IMR-90 (cell line): ENCODE measurements at regions not wholly inside any gene's neighbourhood (a gene's known extent, or its start where the extent isn't known, plus 50 kb on each side); places are given as distances from the start of the nearest gene placed in this dataset.

Experiments
- ATAC-seq: fragments of 200-7000 bp; cut with Tn5 transposase; 2 replicates; pipeline ENCODE4 v1.9.1; 2020; ENCODE audit warnings: low read depth, mild to moderate bottlenecking, moderate library complexity
- BruUV-seq: library from RNA; stranded (reverse); fragments of 400-500 nt; replicated peaks from 2 replicates; lab custom pipeline; 2021; lab: Mats Ljungman, UMichigan
- CTCF ChIA-PET: fragments of 300-600 bp; formaldehyde crosslinking; extraction: SDS; loops from one replicate; lab custom pipeline; 2021; ENCODE audit warnings: antibody characterized with exemption; lab: Yijun Ruan, JAX
- POLR2A ChIA-PET: fragments of 300-600 bp; sonication (Branson Sonifier 250); formaldehyde crosslinking; loops from one replicate; lab custom pipeline; 2022; ENCODE audit warnings: antibody characterized with exemption; ENCODE audit not compliant: unreplicated experiment; lab: Charles Lee
- DNase-seq: peaks from one replicate; pipeline ENCODE4 v3.0.0; 2013
- H2AFZ ChIP-seq: replicated peaks from 2 replicates; pipeline ENCODE3; 2013; ENCODE audit warnings: low read length, mild to moderate bottlenecking; ENCODE audit not compliant: poor library complexity
- H2AK5ac ChIP-seq: 2 replicates; pipeline ENCODE4 v1.6.1; 2013; ENCODE audit warnings: low read depth, low read length, inconsistent platforms
- H2AK9ac ChIP-seq: replicated peaks from 2 replicates; pipeline ENCODE3; 2013; ENCODE audit warnings: mild to moderate bottlenecking, low read depth, low read length, moderate library complexity; ENCODE audit not compliant: poor library complexity
- H2BK120ac ChIP-seq: 2 replicates; pipeline ENCODE4 v1.6.1; 2013; ENCODE audit warnings: low read depth, low read length, inconsistent platforms
- H2BK15ac ChIP-seq: 3 replicates; pipeline ENCODE4 v1.6.1; 2013; ENCODE audit warnings: low read depth, low read length, inconsistent platforms
- H2BK20ac ChIP-seq: 2 replicates; pipeline ENCODE4 v1.6.1; 2013; ENCODE audit warnings: low read depth, mild to moderate bottlenecking, inconsistent platforms, low read length, moderate library complexity
- H2BK5ac ChIP-seq: 2 replicates; pipeline ENCODE4 v1.6.1; 2013; ENCODE audit warnings: mild to moderate bottlenecking, low read depth, low read length, inconsistent platforms; ENCODE audit not compliant: poor library complexity, severe bottlenecking
- H3K14ac ChIP-seq: replicated peaks from 2 replicates; pipeline ENCODE4 v1.6.1; 2013; ENCODE audit warnings: low read depth, low read length, inconsistent platforms
- H3K18ac ChIP-seq: 2 replicates; pipeline ENCODE4 v1.6.1; 2013; ENCODE audit warnings: low read depth, low read length, control low read depth
- H3K23ac ChIP-seq: 2 replicates; pipeline ENCODE4 v1.6.1; 2013; ENCODE audit warnings: low read depth, low read length, inconsistent platforms
- H3K27ac ChIP-seq: 2 replicates; pipeline ENCODE4 v1.5.1; 2013; ENCODE audit warnings: mild to moderate bottlenecking, control low read depth, low read length; ENCODE audit not compliant: insufficient read depth
- H3K27me3 ChIP-seq: 2 replicates; pipeline ENCODE4 v1.6.1; 2013; ENCODE audit warnings: low read length; ENCODE audit not compliant: control insufficient read depth, insufficient read depth
- H3K36me3 ChIP-seq: 2 replicates; pipeline ENCODE4 v1.6.1; 2013; ENCODE audit warnings: low read length, mixed read lengths; ENCODE audit not compliant: control insufficient read depth, insufficient read depth
- H3K4ac ChIP-seq: 2 replicates; pipeline ENCODE4 v1.6.1; 2013; ENCODE audit warnings: low read depth, low read length, inconsistent platforms
- H3K4me1 ChIP-seq: 2 replicates; pipeline ENCODE4 v1.6.1; 2013; ENCODE audit warnings: low read length, mixed read lengths; ENCODE audit not compliant: control insufficient read depth, insufficient read depth
- H3K4me2 ChIP-seq: 2 replicates; pipeline ENCODE4 v1.6.1; 2013; ENCODE audit warnings: low read depth, mild to moderate bottlenecking, control low read depth, low read length, moderate library complexity
- H3K4me3 ChIP-seq: 2 replicates; pipeline ENCODE4 v1.5.1; 2013; ENCODE audit warnings: low read depth, mild to moderate bottlenecking, control low read depth, low read length, moderate library complexity; ENCODE audit not compliant: insufficient read depth
- H3K56ac ChIP-seq: 2 replicates; pipeline ENCODE4 v1.6.1; 2013; ENCODE audit warnings: low read length, inconsistent platforms; ENCODE audit not compliant: insufficient read depth; ENCODE audit errors: extremely low read depth
- H3K79me1 ChIP-seq, 2 experiments: 2 replicates each; pipeline ENCODE4 v1.6.1; 2013; ENCODE audit warnings: low read length in 2 of 2, inconsistent platforms in 1 of 2, low read depth in 1 of 2
- H3K9ac ChIP-seq: 2 replicates; pipeline ENCODE4 v1.6.1; 2013; ENCODE audit warnings: low read depth, low read length, control low read depth
- H3K9me1 ChIP-seq: 2 replicates; pipeline ENCODE4 v1.6.1; 2013; ENCODE audit warnings: low read length, inconsistent platforms; ENCODE audit not compliant: insufficient read depth
- H3K9me3 ChIP-seq: 2 replicates; pipeline ENCODE4 v1.6.1; 2013; ENCODE audit warnings: low read length; ENCODE audit not compliant: control insufficient read depth, insufficient read depth
- H4K20me1 ChIP-seq: 2 replicates; pipeline ENCODE4 v1.6.1; 2013; ENCODE audit warnings: low read length, inconsistent platforms; ENCODE audit not compliant: insufficient read depth
- H4K5ac ChIP-seq: 2 replicates; pipeline ENCODE4 v1.6.1; 2013; ENCODE audit warnings: mild to moderate bottlenecking, low read depth, low read length, control low read depth
- H4K8ac ChIP-seq, 2 experiments: 2 replicates each; pipeline ENCODE4 v1.6.1; 2013; ENCODE audit warnings: low read depth in 2 of 2, low read length in 2 of 2, control low read depth in 1 of 2, inconsistent platforms in 1 of 2
- H4K91ac ChIP-seq: 2 replicates; pipeline ENCODE4 v1.6.1; 2013; ENCODE audit warnings: low read depth, low read length, inconsistent platforms; ENCODE audit not compliant: insufficient read depth
- BHLHE40 ChIP-seq: fragments of 150-350 bp; IDR thresholded peaks from 2 replicates; pipeline ENCODE4 v1.6.1; 2016; ENCODE audit warnings: mild to moderate bottlenecking, low read depth, low read length
- CEBPB ChIP-seq: IDR thresholded peaks from 2 replicates; pipeline ENCODE4 v1.6.1; 2012; ENCODE audit warnings: low read depth, low read length, improper control_type of control experiment
- CHD1 ChIP-seq: IDR thresholded peaks from 2 replicates; pipeline ENCODE4 v1.6.1; 2012; ENCODE audit warnings: low read depth, low read length, improper control_type of control experiment
- CTCF ChIP-seq: conservative IDR thresholded peaks from 2 replicates; pipeline ENCODE4 v1.5.1; 2012; ENCODE audit warnings: mild to moderate bottlenecking, low read depth, low read length, improper control_type of control experiment
- ELK1 ChIP-seq: fragments of 150-350 bp; IDR thresholded peaks from 2 replicates; pipeline ENCODE4 v1.6.1; 2016; ENCODE audit warnings: low read depth, mild to moderate bottlenecking, low read length, moderate library complexity, borderline replicate concordance
- FOS ChIP-seq: fragments of 150-350 bp; IDR thresholded peaks from 2 replicates; pipeline ENCODE4 v1.6.1; 2016; ENCODE audit warnings: low read depth, low read length
- MAFK ChIP-seq: IDR thresholded peaks from 2 replicates; pipeline ENCODE4 v1.6.1; 2012; ENCODE audit warnings: low read depth, low read length, improper control_type of control experiment
- MAZ ChIP-seq: IDR thresholded peaks from 2 replicates; pipeline ENCODE4 v1.6.1; 2012; ENCODE audit warnings: low read depth, mild to moderate bottlenecking, low read length, improper control_type of control experiment, moderate library complexity, borderline replicate concordance
- MXI1 ChIP-seq: IDR thresholded peaks from 2 replicates; pipeline ENCODE4 v1.6.1; 2012; ENCODE audit warnings: low read depth, mild to moderate bottlenecking, low read length, moderate library complexity, borderline replicate concordance
- NFE2L2 ChIP-seq: fragments of 150-350 bp; IDR thresholded peaks from 2 replicates; pipeline ENCODE4 v1.6.1; 2016; ENCODE audit warnings: low read depth, mild to moderate bottlenecking, low read length
- POLR2A ChIP-seq: IDR thresholded peaks from 2 replicates; pipeline ENCODE4 v1.6.1; 2012; ENCODE audit warnings: mild to moderate bottlenecking, low read depth, low read length
- RAD21 ChIP-seq: IDR thresholded peaks from 2 replicates; pipeline ENCODE4 v1.6.1; 2012; ENCODE audit warnings: low read length, improper control_type of control experiment
- RCOR1 ChIP-seq: IDR thresholded peaks from 2 replicates; pipeline ENCODE4 v1.6.1; 2012; ENCODE audit warnings: mild to moderate bottlenecking, low read length, improper control_type of control experiment; ENCODE audit not compliant: insufficient replicate concordance
- RFX5 ChIP-seq: IDR thresholded peaks from 2 replicates; pipeline ENCODE4 v1.8.0; 2012; ENCODE audit warnings: low read depth, mild to moderate bottlenecking, low read length, moderate library complexity
- SMC3 ChIP-seq: fragments of 150-350 bp; IDR thresholded peaks from 2 replicates; pipeline ENCODE4 v1.6.1; 2016; ENCODE audit warnings: low read depth, mild to moderate bottlenecking, antibody characterized with exemption, low read length, moderate library complexity
- USF2 ChIP-seq: fragments of 150-350 bp; IDR thresholded peaks from 2 replicates; pipeline ENCODE4 v1.6.1; 2017; ENCODE audit warnings: mild to moderate bottlenecking, antibody characterized with exemption, low read length, low read depth
- WGBS, 2 experiments: methylation state at CpG; one replicate each; pipeline versions ENCODE4 v1.1.5 to v1.1.7; 2013; ENCODE audit warnings: missing lambda C conversion rate in 2 of 2; ENCODE audit not compliant: insufficient read length in 1 of 2; ENCODE audit errors: extremely low coverage in 2 of 2; 5-methylcytosine and 5-hydroxymethylcytosine counted together
- dilution Hi-C: fragments of 300-500 bp; cut with HindIII; formaldehyde crosslinking; loops from one replicate; pipeline ENCODE4 v1.14.3; 2018; ENCODE audit warnings: low sequenced_read_pairs; ENCODE audit not compliant: unreplicated experiment
- in situ Hi-C: fragments of 300-500 bp; cut with MboI; formaldehyde crosslinking; loops from 3 replicates; pipeline ENCODE4 v1.14.3; 2019; ENCODE audit warnings: low sequenced_read_pairs, inconsistent platforms, mixed read lengths
- intact Hi-C: fragments of 100-400 bp; cut with micrococcal nuclease; formaldehyde crosslinking; loops from 2 replicates; pipeline ENCODE4 v1.10.0; 2022

- H3K4me1 ChIP-seq, result no peaks in the 10 kb centered on the region
- no peak overlapping the region for H2AK9ac ChIP-seq
- no TSS peak for BruUV-seq
- no peak overlapping the region for H2AFZ ChIP-seq
- no peak for ATAC-seq
- CTCF ChIA-PET, result no interaction called here
- no peak overlapping the region for H3K4me3 ChIP-seq
- H3K27ac ChIP-seq, result no peak overlapping the region
- H3K18ac ChIP-seq, result no peak overlapping the region
- intact Hi-C loops (no loop called here), dilution Hi-C loops (no loop called here), in situ Hi-C loops (no loop called here)
- H3K9ac ChIP-seq, result no peak overlapping the region
- H2BK20ac ChIP-seq, result no peak overlapping the region
- H3K14ac ChIP-seq, result no peak overlapping the region
- H3K4me2 ChIP-seq, result no peak overlapping the region
- H4K91ac ChIP-seq, result no peak overlapping the region
- no peak overlapping the region for H2BK15ac ChIP-seq
- H3K23ac ChIP-seq, result no peak overlapping the region
- POLR2A ChIA-PET, result no interaction called here
- WGBS, 2 experiments, result no CpG with 5 or more reads among the region's 6 CpGs
- H3K56ac ChIP-seq, result no peak overlapping the region
- H3K4ac ChIP-seq, result no peak overlapping the region
- H2BK5ac ChIP-seq, result no peak overlapping the region
- H2BK120ac ChIP-seq, result no peak overlapping the region
- H3K27me3 ChIP-seq, result no peaks in the 10 kb centered on the region
- no peak overlapping the region for H4K8ac ChIP-seq
- no peaks in the 10 kb centered on the region for H3K9me3 ChIP-seq
- no peak for DNase-seq
- no peaks in the 10 kb centered on the region for H4K20me1 ChIP-seq
- no peaks in the 10 kb centered on the region for H3K9me1 ChIP-seq
- TF ChIP-seq MAZ, result no peak
- no peak for TF ChIP-seq SMC3
- no peak for TF ChIP-seq RFX5
- TF ChIP-seq CTCF, result no peak
- no peak for TF ChIP-seq USF2
- no peak for TF ChIP-seq MXI1
- no peak for TF ChIP-seq RAD21
- no peak for TF ChIP-seq CEBPB
- TF ChIP-seq POLR2A, result no peak
- TF ChIP-seq BHLHE40, result no peak
- TF ChIP-seq MAFK, result no peak
- TF ChIP-seq FOS, result no peak
- no peak for TF ChIP-seq ELK1
- TF ChIP-seq RCOR1, result no peak
- TF ChIP-seq CHD1, result no peak
- no peak for TF ChIP-seq NFE2L2
- no peak overlapping the region for H4K5ac ChIP-seq
- no peak overlapping the region for H2AK5ac ChIP-seq
- no peaks in the 10 kb centered on the region for H3K36me3 ChIP-seq
- no peaks in the 10 kb centered on the region for H3K79me1 ChIP-seq
These were observed 598.8 kb downstream of the EPHA7 start for GRCh38 chr6:92820601-92821000.
